Natural killer cell treated with Interleukin-12 subunit alpha and Interleukin-12 subunit beta and Interleukin-15 and Interleukin-18, amount 100 ng/mL, for 72 hours (primary cell): ENCODE measurements at regions not wholly inside any gene's neighbourhood (a gene's known extent, or its start where the extent isn't known, plus 50 kb on each side); places are given as distances from the start of the nearest gene placed in this dataset.
"Not testable (repeated sequence)": the region's sequence is repeated elsewhere in the genome, so short reads cannot be mapped to it uniquely, and the experiment has no call there.

Source experiments
- ATAC-seq, 2 donors: fragments of 150-1000 bp; cut with Tn5 transposase in 1 of 2; sonication (Bioruptor Pico), chemical (Tn5 transposase) in 1 of 2; 2 replicates each; pipeline ENCODE4 v1.10.0; 2021
- DNase-seq: peaks from one replicate; pipeline ENCODE4 v3.0.0; 2022; ENCODE audit warnings: low spot score
- H3K27ac Mint-ChIP-seq, 2 donors: 1 replicate in 1 of 2; 2 replicates in 1 of 2; pipeline ENCODE4 v1.8.0; 2022; ENCODE audit warnings: mixed read lengths in 2 of 2, mild to moderate bottlenecking in 1 of 2, moderate library complexity in 1 of 2
- H3K27me3 Mint-ChIP-seq, 2 donors: 1 replicate in 1 of 2; 2 replicates in 1 of 2; pipeline ENCODE4 v1.8.0; 2022; ENCODE audit warnings: mixed read lengths in 2 of 2
- H3K36me3 Mint-ChIP-seq: one replicate; pipeline ENCODE4 v1.8.0; 2022; ENCODE audit warnings: mixed read lengths
- H3K4me1 Mint-ChIP-seq, 2 donors: 1 replicate in 1 of 2; 2 replicates in 1 of 2; pipeline ENCODE4 v1.8.0; 2022; ENCODE audit warnings: low read depth in 2 of 2, mixed read lengths in 2 of 2, mild to moderate bottlenecking in 1 of 2
- H3K4me3 Mint-ChIP-seq: one replicate; pipeline ENCODE4 v1.8.0; 2022; ENCODE audit warnings: mixed read lengths
- H3K9me3 Mint-ChIP-seq: 2 replicates; pipeline ENCODE4 v1.8.0; 2022; ENCODE audit warnings: mixed read lengths

DNA sequence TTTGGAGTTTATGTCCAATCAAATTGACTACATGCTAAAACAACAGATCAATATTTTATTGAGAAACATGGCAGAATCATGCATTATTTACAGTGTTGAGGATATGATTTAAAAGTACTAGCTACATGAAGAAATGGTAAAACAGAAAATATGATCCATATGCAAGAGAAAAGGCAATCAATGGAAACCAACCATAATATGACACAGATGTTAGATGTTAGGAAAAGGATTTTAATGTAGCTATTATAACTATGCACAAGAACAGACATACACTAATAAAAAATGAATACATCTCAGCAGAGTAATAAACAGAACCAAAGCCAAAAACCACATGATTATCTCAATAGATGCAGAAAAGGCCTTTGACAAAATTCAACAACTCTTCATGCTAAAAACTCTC lies 166.2 kb upstream of the CACNA2D1 start:
- H3K36me3 Mint-ChIP-seq = no peaks in the 10 kb centered on the region
- no peaks in the 10 kb centered on the region for H3K27me3 Mint-ChIP-seq
- ATAC-seq (no peak), DNase-seq (no peak)
- no peak overlapping the region for H3K27ac Mint-ChIP-seq
- H3K4me1 Mint-ChIP-seq = no peaks in the 10 kb centered on the region
- H3K4me3 Mint-ChIP-seq = no peak overlapping the region
- no peaks in the 10 kb centered on the region for H3K9me3 Mint-ChIP-seq

DNA sequence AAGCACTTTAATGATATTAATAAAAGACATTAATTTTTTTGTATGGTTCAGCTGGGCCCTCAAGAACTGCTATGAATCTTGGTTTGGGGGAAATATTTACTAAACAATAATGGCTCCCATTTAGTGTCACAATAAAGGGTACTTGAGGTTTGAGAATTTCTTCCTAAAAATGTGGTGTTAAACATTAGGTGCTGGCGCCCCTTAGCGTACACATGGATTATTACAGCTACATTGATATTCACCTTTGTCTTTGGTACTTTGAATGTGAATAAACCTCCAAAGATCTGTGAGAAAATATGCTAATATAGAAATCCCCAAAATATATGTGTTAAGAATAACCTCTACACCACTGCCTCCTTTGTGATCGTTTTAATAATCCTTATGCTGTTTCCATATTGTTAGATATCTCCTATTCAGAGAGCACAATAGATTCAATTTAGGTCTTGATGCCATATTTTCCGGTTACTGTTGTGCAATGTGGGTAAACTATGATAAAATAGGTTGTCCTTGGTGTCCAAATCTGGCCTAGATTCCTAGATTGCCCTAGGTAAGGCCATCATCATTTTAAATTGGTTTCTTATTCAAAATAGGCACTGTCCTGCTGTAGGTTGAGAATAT lies 161.8 kb upstream of the CACNA2D1 start:
- ATAC-seq (no peak), DNase-seq (no peak)
- Mint-ChIP-seq H3K4me3 (no peak overlapping the region), H3K9me3 (no peaks in the 10 kb centered on the region), H3K27me3 (no peaks in the 10 kb centered on the region), H3K4me1 (no peaks in the 10 kb centered on the region), H3K27ac (no peak overlapping the region), H3K36me3 (no peaks in the 10 kb centered on the region)

DNA sequence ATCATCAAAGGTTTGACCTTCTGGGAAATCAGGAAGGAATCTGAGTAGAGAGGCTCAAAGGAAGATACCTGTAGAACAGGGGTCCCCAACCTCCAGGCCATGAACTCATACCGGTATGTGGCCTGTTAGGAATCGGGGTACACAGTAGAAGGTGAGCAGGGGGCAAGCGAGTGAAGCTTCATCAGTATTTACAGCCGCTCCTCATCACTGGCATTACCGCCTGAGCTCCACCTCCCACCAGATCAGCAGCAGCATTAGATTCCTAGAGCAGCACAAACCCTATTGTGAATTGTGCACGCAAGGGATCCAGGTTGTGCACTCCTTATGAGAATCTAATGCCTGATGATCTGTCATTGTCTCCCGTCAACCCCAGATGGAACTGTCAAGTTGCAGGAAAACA lies 158.5 kb upstream of the CACNA2D1 start:
- no peak overlapping the region for H3K4me3 Mint-ChIP-seq
- H3K36me3 Mint-ChIP-seq = no peaks in the 10 kb centered on the region
- H3K4me1 Mint-ChIP-seq = no peaks in the 10 kb centered on the region
- ATAC-seq (no peak), DNase-seq (no peak)
- H3K27ac Mint-ChIP-seq = no peak overlapping the region
- no peaks in the 10 kb centered on the region for H3K27me3 Mint-ChIP-seq
- H3K9me3 Mint-ChIP-seq = no peaks in the 10 kb centered on the region

DNA sequence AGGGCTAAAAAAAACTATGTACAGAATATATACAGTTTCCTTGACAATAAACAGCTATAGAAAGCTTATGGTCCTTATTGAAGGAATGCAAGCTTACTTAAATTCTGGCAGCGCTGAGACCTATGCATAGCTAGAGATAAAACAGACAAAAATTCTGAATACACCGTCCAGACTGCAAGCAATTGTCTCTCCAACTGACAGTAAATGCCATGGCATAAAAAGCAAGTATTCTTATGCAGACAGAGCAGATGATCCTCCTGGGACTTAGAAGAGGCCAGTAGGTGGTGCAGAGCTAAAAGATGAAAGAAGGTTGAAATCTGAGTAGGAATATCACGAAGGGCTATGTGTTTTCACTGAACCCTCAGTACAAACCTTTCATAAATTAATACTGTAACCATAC lies 157.0 kb upstream of the CACNA2D1 start:
- DNase-seq (no peak), ATAC-seq (no peak)
- no peaks in the 10 kb centered on the region for H3K9me3 Mint-ChIP-seq
- H3K4me1 Mint-ChIP-seq = no peaks in the 10 kb centered on the region
- no peak overlapping the region for H3K4me3 Mint-ChIP-seq
- H3K27me3 Mint-ChIP-seq = no peaks in the 10 kb centered on the region
- H3K36me3 Mint-ChIP-seq = no peaks in the 10 kb centered on the region
- no peak overlapping the region for H3K27ac Mint-ChIP-seq

DNA sequence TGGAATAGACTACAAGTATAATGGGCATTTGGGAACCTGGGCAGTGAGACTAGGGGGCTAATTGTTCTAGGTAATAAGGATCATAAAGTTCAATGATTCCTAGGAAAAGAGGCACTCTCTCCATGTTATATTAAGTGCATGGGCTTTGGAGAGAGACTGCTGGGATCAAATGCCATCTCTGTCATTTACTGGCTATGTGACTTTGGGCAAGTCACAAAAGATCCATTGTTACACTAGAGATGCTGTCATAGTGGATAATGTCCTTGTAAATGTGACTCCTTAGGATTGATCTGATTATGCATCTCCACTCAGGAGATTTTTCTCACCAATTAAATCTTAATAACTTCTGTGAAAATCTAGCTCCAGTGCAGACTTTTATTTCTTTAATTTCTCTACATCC lies 156.3 kb upstream of the CACNA2D1 start:
- no peaks in the 10 kb centered on the region for H3K9me3 Mint-ChIP-seq
- no peaks in the 10 kb centered on the region for H3K4me1 Mint-ChIP-seq
- H3K27me3 Mint-ChIP-seq = no peaks in the 10 kb centered on the region
- no peaks in the 10 kb centered on the region for H3K36me3 Mint-ChIP-seq
- ATAC-seq (no peak), DNase-seq (no peak)
- no peak overlapping the region for H3K4me3 Mint-ChIP-seq
- no peak overlapping the region for H3K27ac Mint-ChIP-seq

DNA sequence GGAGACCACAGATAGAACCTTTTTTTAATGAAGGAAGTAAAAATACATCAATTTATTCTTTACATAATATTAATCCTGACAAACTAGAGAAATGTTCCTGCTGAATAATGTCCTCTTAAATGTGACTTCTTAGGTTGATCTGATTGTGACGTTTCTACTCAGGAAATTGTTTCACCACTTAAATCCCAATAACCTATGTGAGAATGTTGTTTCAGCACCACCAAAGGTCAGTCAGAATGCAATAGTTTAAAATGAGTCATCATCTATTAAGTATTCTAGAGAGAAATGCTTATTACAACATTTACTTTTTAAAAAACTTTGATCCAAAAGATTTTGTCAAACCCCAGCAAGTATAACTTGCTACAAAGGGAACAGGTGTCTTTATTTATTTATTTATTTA lies 155.4 kb upstream of the CACNA2D1 start:
- Mint-ChIP-seq H3K36me3 (no peaks in the 10 kb centered on the region), H3K9me3 (no peaks in the 10 kb centered on the region), H3K4me1 (no peaks in the 10 kb centered on the region), H3K4me3 (no peak overlapping the region), H3K27me3 (no peaks in the 10 kb centered on the region), H3K27ac (no peak overlapping the region)
- no peak for ATAC-seq
- DNase-seq = no peak

DNA sequence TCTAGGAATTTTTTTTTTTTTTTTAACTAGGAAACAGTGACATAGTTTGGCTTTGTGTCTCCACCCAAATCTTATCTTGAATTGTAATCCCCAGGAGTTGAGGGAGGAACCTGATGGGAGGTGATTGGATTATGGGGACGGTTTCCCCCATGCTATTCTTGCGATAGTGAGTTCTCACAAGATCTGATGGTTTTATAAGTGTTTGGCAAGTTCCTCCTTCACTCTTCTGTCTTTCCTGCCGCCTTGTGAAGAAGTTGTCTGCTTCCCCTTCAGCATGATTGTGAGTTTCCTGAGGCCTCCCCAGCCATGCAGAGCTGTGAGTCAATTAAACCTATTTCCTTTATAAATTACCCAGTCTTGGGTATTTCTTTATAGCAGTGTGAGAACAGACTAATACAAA lies 152.2 kb upstream of the CACNA2D1 start:
- not testable (repeated sequence) for H3K27ac Mint-ChIP-seq, H3K27me3 Mint-ChIP-seq, ATAC-seq, H3K4me3 Mint-ChIP-seq, H3K4me1 Mint-ChIP-seq, H3K36me3 Mint-ChIP-seq, H3K9me3 Mint-ChIP-seq, DNase-seq

DNA sequence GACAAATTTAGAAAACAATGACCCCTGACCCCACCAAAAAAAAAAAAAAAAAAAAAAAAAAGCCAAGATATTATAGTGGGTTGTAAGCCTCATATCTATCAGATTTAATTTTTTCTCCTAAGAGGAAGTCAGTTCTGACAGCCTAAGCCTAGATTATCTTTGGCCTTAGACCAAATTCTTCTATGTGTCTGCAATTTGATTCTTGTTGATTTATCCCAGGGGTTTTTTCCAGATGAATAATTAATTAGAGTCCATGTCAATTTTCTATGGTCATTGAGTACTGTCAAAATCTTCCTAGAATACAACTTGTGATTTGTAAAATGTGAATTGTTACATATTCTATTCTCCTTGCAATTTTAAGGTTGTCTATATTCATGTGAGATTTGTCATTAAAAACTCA lies 151.6 kb upstream of the CACNA2D1 start:
- no peak for DNase-seq
- ATAC-seq = no peak
- Mint-ChIP-seq H3K4me1 (no peaks in the 10 kb centered on the region), H3K36me3 (no peaks in the 10 kb centered on the region), H3K27me3 (no peaks in the 10 kb centered on the region), H3K9me3 (no peaks in the 10 kb centered on the region), H3K4me3 (no peak overlapping the region), H3K27ac (no peak overlapping the region)

DNA sequence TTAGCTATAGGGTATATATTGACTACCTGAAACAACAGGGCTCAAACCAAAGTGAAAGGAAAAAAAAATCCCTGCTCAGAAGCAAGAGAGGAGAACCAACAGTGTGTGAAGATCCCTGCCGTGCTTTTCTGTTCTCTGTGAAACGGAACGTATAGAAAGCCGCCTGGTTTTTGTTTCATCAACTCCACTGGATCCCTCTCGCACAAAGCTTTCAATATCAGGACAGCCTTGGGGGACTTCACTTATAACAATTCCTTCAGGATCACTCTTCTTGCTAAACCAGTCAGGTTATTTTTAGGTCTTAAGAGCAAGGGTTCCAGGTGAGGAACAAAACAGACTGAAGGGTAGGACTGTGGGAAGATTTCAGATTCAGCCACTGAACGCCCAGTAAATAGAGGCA lies 151.1 kb upstream of the CACNA2D1 start:
- Mint-ChIP-seq H3K27me3 (no peaks in the 10 kb centered on the region), H3K9me3 (no peaks in the 10 kb centered on the region), H3K4me1 (no peaks in the 10 kb centered on the region), H3K27ac (no peak overlapping the region), H3K36me3 (no peaks in the 10 kb centered on the region), H3K4me3 (no peak overlapping the region)
- DNase-seq (no peak), ATAC-seq (no peak)

DNA sequence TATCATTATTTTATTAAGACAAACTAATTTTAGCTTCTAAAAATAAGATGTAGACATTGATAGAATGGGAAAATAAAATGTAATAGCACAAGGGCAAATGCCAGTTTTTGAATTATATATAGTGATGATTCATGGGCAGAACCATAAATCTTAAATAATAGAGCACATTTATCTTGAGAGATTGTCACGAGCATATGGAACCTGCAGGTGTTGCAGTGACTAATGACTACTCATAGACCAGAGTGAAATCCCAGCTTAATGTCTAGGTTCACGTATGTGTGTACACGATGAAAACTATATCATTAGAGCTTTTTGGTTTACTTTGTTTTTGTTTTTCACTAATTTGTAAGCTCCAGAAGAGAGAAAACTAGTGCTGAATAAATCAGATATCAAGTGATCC lies 150.2 kb upstream of the CACNA2D1 start:
- H3K27me3 Mint-ChIP-seq = no peaks in the 10 kb centered on the region
- ATAC-seq (no peak), DNase-seq (no peak)
- no peak overlapping the region for H3K27ac Mint-ChIP-seq
- H3K9me3 Mint-ChIP-seq = no peaks in the 10 kb centered on the region
- H3K4me3 Mint-ChIP-seq = no peak overlapping the region
- H3K36me3 Mint-ChIP-seq = no peaks in the 10 kb centered on the region
- no peaks in the 10 kb centered on the region for H3K4me1 Mint-ChIP-seq

DNA sequence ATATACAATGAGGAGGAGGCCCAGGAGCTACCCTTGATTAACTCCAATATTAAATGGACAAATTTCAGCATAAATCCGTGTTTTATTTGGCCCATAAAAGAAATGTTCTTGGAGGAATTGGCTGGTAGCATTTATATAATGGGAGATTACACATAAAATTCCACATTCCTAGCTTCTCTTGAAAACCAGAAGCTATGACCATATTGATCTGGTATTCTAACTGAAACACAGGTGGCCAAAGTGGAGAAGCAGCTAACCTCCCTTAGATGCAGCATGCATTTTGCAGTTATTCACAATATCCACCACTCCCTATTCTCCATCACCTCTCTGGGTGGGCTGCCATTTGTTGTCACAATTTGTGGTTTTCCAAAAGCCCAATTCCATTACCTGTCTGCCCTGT lies 148.8 kb upstream of the CACNA2D1 start:
- ATAC-seq (no peak), DNase-seq (no peak)
- H3K4me1 Mint-ChIP-seq = no peaks in the 10 kb centered on the region
- H3K9me3 Mint-ChIP-seq = no peaks in the 10 kb centered on the region
- H3K36me3 Mint-ChIP-seq = no peaks in the 10 kb centered on the region
- H3K27me3 Mint-ChIP-seq = no peaks in the 10 kb centered on the region
- no peak overlapping the region for H3K4me3 Mint-ChIP-seq
- no peak overlapping the region for H3K27ac Mint-ChIP-seq

DNA sequence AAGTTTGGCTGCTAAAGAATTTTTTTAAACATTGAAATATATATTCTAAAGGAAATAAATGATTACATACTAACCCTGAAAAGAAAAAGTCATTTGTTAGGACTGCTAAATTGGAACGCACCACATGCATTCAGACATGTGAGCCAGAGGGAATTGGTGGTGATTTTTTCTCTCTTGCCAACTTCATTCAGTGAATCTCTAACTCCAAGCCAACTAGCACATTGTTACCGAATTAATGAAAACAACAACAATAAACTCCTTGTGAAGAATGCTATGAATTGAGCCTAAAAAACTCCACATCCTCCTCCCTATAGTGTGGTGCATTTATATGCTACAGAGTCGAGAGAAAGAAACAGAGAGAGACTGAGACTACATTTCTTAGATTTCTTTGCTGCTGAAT lies 135.5 kb upstream of the CACNA2D1 start:
- H3K27ac Mint-ChIP-seq = no peak overlapping the region
- DNase-seq (no peak), ATAC-seq (no peak)
- H3K36me3 Mint-ChIP-seq = no peaks in the 10 kb centered on the region
- no peaks in the 10 kb centered on the region for H3K4me1 Mint-ChIP-seq
- no peak overlapping the region for H3K4me3 Mint-ChIP-seq
- peaks cover 0 to 3% of the 10 kb centered on the region in 2 donors for H3K27me3 Mint-ChIP-seq
- no peaks in the 10 kb centered on the region for H3K9me3 Mint-ChIP-seq

DNA sequence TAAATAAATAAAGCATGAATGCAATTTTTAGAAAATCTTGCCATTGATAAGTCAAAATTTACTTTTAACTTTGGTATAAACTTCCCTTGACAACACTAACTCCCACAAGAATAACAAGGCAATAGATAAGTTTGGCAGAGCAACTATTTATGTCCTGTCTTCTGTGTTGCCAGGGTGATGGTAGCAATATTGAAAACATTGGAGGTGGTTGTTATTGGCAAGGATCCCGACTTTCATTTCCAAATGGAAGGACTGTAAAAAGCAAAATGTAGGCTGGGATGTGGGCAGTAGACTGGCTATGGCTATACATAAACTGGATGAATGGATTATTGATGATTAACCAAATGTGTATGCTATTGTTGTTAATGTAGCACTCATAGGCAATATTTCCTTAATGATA lies 134.9 kb upstream of the CACNA2D1 start:
- no peak overlapping the region for H3K27ac Mint-ChIP-seq
- H3K4me1 Mint-ChIP-seq = no peaks in the 10 kb centered on the region
- H3K36me3 Mint-ChIP-seq = no peaks in the 10 kb centered on the region
- DNase-seq (no peak), ATAC-seq (no peak)
- no peak overlapping the region for H3K4me3 Mint-ChIP-seq
- peaks cover 0 to 2% of the 10 kb centered on the region in 2 donors for H3K27me3 Mint-ChIP-seq
- H3K9me3 Mint-ChIP-seq = no peaks in the 10 kb centered on the region

DNA sequence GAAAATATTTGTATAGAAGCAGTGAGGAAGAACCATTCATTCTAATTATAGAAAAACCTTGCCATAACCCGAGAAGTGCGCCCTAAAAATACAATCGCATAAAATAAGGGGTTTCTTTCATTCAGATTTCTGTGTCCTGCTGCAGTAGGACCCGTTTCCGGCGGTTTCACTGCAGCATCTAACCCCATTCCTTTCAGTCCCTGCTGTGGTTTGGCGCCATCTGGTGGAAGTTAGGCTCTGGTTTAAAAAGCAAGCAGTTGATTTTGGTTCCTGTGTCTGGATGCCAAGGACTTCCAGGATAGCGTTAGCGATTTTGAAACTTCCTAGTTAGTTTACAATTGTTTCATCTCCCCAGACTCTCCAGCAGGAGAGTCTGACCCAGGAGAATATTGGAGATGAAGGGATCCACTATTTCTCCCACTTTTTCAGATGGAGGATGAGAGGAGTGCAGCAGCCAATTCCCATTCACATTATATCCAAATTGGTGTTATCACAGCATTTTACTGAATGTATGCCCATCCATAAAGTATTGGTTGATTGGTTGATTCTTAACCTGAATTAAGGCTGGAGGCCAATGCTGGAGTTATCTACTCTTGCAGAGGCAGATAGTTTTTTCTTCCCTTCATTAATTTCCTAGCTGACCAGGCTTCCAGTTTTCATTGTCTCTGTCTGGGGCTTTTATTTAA lies 128.8 kb upstream of the CACNA2D1 start:
- ATAC-seq = peak; percentile 41 to 76
- H3K4me3 Mint-ChIP-seq = no peak overlapping the region
- DNase-seq = peak; percentile 75
- H3K27me3 Mint-ChIP-seq = peaks cover 0 to 4% of the 10 kb centered on the region in 2 donors
- no peaks in the 10 kb centered on the region for H3K4me1 Mint-ChIP-seq
- no peaks in the 10 kb centered on the region for H3K9me3 Mint-ChIP-seq
- no peaks in the 10 kb centered on the region for H3K36me3 Mint-ChIP-seq
- H3K27ac Mint-ChIP-seq = no peak overlapping the region

DNA sequence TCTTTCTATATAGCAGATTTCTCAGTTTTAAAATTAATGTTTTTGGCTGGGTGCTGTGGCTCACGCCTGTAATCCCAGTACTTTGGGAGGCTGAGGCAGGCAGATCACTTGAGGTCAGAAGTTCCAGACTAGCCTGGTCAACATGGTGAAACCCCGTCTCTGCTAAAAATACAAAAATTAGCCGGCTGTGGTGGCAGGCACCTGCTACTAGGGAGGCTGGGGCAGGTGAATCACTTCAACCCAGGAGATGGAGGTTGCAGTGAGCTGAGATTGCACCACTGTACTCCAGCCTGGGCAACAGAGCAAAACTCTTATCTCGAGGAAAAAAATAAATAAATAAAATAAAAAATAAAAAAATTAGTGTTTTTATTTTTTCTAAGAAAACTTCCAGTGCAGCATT lies 127.5 kb upstream of the CACNA2D1 start:
- H3K27me3 Mint-ChIP-seq, H3K4me3 Mint-ChIP-seq, DNase-seq, H3K27ac Mint-ChIP-seq, H3K36me3 Mint-ChIP-seq, ATAC-seq, H3K9me3 Mint-ChIP-seq, H3K4me1 Mint-ChIP-seq: not testable (repeated sequence)
